22Rv1 (cell line): ENCODE measurements at regions not wholly inside any gene's neighbourhood (a gene's known extent, or its start where the extent isn't known, plus 50 kb on each side); places are given as distances from the start of the nearest gene placed in this dataset.

ENCODE experiments used
- H3K27ac ChIP-seq: fragments of 450-650 bp; 2 replicates; pipeline ENCODE4 v1.5.1; 2017
- ZFX ChIP-seq: fragments of 450-650 bp; IDR thresholded peaks from 2 replicates; pipeline ENCODE4 v1.6.1; 2017; ENCODE audit warnings: antibody characterized with exemption, borderline replicate concordance
- TF ChIP-seq, protein P1 (sequence below): fragments of 450-650 bp; IDR thresholded peaks from 2 replicates; pipeline ENCODE4 v1.5.1; 2017; ENCODE audit warnings: mild to moderate bottlenecking

DNA sequence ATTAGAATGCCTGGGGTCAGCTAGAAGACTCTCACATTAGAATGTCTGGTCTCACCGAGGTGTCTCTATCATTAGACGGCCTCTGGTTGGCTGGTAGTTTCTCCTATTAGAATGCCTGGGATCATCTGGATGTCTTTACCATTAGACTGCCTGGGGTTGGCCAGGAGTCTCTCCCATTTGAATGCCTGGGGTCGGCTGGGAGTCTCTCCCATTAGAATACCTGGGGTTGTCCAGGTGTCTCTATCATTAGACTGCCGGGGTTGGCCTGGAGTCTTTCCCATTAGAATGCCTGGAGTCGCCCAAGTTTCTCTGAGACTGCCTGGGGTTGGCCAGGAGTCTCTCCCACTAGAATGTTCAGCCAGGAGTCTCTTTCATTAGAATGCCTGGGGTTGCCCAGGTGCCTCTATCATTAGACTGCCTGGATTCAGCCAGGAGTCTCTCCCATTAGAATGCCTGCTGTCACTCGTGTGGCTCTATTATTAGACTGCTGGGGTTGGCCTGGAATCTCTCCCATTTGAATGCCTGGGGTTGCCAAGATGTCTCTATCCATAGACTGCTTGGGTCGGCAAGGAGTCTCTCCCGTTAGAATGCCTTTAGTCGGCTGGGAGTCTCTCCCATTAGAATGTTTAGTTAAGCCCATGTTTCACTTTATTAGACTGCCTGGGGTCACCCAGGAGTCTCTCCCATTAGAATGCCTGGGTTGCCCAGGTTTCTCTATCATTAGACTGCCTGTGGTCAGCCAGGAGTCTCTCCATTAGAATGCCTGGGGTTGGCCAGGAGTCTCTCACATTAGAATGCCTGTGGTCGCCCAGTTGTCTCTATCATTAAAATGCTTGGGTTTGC is 1467.8 kb downstream of the UQCRFS1 start:
- no peak for TF ChIP-seq ZFX
- TF ChIP-seq, protein P1, sequence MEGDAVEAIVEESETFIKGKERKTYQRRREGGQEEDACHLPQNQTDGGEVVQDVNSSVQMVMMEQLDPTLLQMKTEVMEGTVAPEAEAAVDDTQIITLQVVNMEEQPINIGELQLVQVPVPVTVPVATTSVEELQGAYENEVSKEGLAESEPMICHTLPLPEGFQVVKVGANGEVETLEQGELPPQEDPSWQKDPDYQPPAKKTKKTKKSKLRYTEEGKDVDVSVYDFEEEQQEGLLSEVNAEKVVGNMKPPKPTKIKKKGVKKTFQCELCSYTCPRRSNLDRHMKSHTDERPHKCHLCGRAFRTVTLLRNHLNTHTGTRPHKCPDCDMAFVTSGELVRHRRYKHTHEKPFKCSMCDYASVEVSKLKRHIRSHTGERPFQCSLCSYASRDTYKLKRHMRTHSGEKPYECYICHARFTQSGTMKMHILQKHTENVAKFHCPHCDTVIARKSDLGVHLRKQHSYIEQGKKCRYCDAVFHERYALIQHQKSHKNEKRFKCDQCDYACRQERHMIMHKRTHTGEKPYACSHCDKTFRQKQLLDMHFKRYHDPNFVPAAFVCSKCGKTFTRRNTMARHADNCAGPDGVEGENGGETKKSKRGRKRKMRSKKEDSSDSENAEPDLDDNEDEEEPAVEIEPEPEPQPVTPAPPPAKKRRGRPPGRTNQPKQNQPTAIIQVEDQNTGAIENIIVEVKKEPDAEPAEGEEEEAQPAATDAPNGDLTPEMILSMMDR: no peak
- H3K27ac ChIP-seq: no peak overlapping the region

DNA sequence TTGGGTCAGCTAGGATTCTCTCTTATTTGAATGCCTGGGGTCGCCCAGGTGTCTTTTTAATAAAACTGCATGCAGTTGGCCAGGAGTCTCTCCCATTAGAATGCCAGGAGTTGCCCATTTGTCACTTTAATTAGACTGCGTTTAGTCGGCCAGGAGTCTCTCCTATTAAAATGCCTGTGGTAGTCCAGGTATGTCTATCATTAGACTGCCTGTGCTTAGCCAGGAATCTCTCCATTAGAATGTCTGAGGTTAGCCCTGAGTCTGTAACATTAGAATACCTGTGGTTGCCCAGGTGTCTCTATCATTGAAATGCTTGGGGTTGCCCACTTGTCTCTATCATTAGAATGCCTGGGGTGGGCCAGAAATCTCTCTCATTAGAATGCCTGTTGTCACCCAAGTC is 1470.9 kb downstream of the UQCRFS1 start:
- H3K27ac ChIP-seq: no peak overlapping the region
- no peak for TF ChIP-seq ZFX
- TF ChIP-seq, protein P1: no peak

DNA sequence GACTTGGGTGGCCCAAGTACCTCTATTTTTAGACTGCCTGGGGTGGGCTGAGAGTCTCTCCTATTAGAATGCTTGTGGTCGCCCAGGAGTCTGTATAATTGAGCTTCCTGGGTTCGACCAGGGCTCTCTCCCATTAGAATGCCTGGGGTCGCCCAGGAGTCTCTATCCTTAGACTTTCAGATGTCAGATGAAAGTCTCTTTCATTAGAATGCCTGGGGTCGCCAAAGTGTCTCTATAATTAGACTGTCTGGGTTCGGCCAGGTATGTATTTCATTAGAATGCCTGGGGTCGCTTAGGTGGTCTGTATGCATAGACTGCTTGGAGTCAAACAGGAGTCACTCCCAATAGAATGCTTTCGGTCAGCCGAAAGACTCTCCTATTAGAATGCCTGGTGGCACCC is 1471.7 kb downstream of the UQCRFS1 start:
- no peak overlapping the region for H3K27ac ChIP-seq
- TF ChIP-seq, protein P1: no peak
- no peak for TF ChIP-seq ZFX

DNA sequence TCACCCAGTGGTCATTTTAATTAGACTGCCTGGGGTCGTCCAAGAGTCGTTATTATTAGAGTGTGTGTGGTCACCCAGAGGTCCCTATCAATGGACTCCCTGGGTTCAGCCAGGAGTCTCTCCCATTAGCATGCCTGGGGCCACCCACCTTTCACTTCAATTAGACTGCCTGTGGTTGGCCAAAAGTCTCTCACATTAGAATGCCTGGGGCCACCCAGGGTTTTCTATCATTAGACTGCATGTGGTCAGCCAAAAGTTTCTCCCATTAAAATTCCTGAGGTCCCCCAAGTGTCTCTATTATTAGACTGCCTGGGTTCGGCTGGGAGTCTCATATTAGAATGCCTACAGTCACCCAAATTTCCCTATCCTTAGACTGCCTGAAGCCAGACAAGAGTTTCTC is 1472.6 kb downstream of the UQCRFS1 start:
- no peak overlapping the region for H3K27ac ChIP-seq
- TF ChIP-seq, protein P1: no peak
- no peak for TF ChIP-seq ZFX

DNA sequence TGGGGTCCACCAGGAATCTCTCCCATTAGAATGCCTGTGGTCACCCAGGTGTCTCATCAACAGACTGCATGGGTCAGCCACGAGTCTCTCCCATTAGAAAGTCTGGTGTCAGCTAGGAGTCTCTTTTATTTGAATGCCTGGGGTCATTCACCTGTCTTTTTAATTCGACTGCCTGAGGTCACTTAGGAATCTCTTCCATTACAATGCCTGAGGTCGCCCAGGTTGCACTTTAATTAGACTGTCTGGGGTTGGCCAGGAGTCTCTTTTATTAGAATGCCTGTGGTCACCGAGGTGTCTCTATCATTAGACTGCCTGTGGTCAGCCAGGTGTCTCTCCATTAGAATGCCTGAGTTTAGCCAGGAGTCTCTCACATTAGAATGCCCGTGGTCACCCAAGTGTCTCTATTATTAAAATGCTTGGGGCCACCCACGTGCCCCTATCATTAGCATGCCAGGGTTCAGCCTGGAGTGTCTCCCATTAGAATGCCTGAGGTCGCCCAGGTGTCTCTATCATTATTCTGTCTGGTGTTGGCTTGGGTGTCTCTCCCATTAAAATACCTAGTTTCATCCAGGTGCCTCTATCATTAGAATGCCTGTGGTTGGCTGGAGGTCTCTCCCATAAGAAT is 1474.3 kb downstream of the UQCRFS1 start:
- H3K27ac ChIP-seq: no peak overlapping the region
- no peak for TF ChIP-seq ZFX

DNA sequence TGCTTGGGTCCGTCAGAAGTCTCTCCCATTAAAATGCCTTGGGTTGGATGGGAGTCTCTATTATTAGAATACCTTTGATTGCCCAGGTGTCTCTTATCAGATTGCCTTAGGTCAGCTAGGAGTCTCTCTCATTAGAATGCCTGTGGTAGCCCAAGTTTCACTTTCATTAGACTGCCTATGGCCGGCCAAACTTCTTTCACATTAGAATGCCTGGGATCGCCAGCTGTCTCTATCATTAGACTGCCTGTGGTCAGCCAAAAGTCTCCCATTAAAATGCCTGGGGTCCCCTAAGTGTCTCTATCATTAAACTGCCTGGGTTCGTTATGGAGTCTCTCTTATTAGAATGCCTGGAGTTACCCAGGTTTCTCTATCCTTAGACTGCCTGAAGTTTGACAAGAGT is 1476.7 kb downstream of the UQCRFS1 start:
- no peak overlapping the region for H3K27ac ChIP-seq
- no peak for TF ChIP-seq ZFX
- TF ChIP-seq, protein P1: no peak

DNA sequence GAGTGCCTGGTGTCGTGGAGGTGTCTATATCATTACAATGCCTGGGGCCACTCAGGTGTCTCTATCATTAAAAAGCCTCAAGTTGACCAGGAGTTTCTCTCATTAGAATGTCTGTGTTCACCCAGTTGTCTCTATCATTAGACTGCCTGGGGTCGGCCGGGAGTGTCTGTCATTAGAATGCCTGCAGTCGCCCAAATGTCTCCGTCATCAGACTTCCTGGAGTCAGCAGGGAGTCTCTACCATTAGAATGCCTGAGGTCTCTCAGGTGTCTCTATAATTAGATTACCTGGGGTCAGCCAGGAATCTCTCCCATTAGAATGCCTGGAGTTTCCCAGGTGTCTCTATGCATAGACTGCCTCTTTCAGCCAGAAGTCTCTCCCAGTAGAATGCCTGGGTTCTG is 1477.6 kb downstream of the UQCRFS1 start:
- H3K27ac ChIP-seq: no peak overlapping the region
- TF ChIP-seq, protein P1: no peak
- no peak for TF ChIP-seq ZFX
